H7 (cell line): ENCODE measurements at regions not wholly inside any gene's neighbourhood (a gene's known extent, or its start where the extent isn't known, plus 50 kb on each side); places are given as distances from the start of the nearest gene placed in this dataset.

Experiments
- DNase-seq: peaks from one replicate; pipeline ENCODE4 v3.0.0; 2012
- H3K27me3 ChIP-seq: 2 replicates; pipeline ENCODE4 v1.6.0; 2011; ENCODE audit warnings: mild to moderate bottlenecking, low read length; ENCODE audit not compliant: control insufficient read depth, insufficient read depth
- H3K36me3 ChIP-seq: replicated peaks from 2 replicates; pipeline ENCODE4 v1.5.1; 2011; ENCODE audit warnings: low read length; ENCODE audit not compliant: control insufficient read depth, insufficient read depth
- H3K4me3 ChIP-seq: 2 replicates; pipeline ENCODE4 v1.5.1; 2011; ENCODE audit warnings: low read depth, mild to moderate bottlenecking, control low read depth, low read length, moderate library complexity; ENCODE audit not compliant: insufficient read depth

GRCh38 chr4:122007016-122007415, 55.2 kb upstream of the TRPC3 start:
- H3K27me3 ChIP-seq, result no peaks in the 10 kb centered on the region
- DNase-seq, result no peak
- H3K36me3 ChIP-seq, result no peaks in the 10 kb centered on the region
- no peak overlapping the region for H3K4me3 ChIP-seq

DNA sequence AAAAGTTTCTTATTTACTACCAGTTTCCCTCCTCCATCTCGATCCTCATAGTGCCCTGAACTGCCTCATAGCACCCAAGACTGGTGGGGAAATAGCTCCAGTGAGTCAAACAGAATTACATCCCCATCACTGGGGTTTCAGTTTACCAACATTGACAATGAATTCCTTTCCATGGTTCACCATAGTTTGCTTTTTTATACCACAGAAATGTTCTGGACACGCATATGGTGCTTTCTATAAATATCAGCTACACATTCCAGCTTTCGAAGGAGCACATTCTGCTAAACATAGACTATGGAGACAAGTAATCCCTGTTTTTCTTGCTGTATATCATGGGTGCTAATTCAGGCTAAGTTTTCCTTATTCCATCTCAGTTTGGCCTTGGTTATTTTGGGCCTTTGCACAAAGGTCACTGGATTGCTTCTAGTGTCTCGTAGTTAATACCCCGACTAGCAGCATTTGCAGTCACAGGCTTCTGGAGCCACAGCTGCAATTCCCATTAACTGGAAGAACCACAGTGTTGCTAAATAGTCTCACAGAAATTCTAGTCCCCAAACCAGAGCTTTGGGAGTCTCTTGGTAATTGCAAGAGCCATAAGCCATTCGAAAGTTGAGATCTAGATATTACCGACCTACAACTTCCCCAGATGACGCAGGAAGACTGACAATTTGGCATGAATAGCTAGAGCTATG, 53.4 kb upstream of the TRPC3 start:
- H3K27me3 ChIP-seq, result no peaks in the 10 kb centered on the region
- H3K4me3 ChIP-seq, result no peak overlapping the region
- H3K36me3 ChIP-seq, result no peaks in the 10 kb centered on the region
- DNase-seq, result no peak

GRCh38 chr4:122003335-122003734, 51.5 kb upstream of the TRPC3 start:
- no peak overlapping the region for H3K4me3 ChIP-seq
- no peaks in the 10 kb centered on the region for H3K36me3 ChIP-seq
- DNase-seq, result peak; percentile 43
- H3K27me3 ChIP-seq, result no peaks in the 10 kb centered on the region
